Uterus (tissue), 3 donors: ENCODE measurements at regions not wholly inside any gene's neighbourhood (a gene's known extent, or its start where the extent isn't known, plus 50 kb on each side); places are given as distances from the start of the nearest gene placed in this dataset.

ENCODE experiments used
- DNase-seq, 2 donors: peaks; one replicate each; pipeline ENCODE4 v3.0.0-alpha.2; 2019 to 2020
- H3K27ac ChIP-seq, 2 donors: fragments of 200-600 bp; sonication (generic); 1 replicate in 1 of 2; 2 replicates in 1 of 2; pipeline ENCODE4 v1.5.1; 2016 to 2018
- H3K27me3 ChIP-seq, 2 donors: fragments of 200-600 bp; sonication (generic); one replicate each; pipeline ENCODE4 v1.5.1; 2018 to 2019; ENCODE audit warnings: control low read depth in 1 of 2
- H3K36me3 ChIP-seq, 2 donors: fragments of 200-600 bp; sonication (generic); one replicate each; pipeline ENCODE4 v1.5.1; 2019; ENCODE audit warnings: control low read depth in 1 of 2
- H3K4me1 ChIP-seq, 2 donors: fragments of 200-600 bp; sonication (generic); one replicate each; pipeline ENCODE4 v1.5.1; 2018 to 2019; ENCODE audit warnings: control low read depth in 1 of 2
- H3K4me3 ChIP-seq, 2 donors: fragments of 200-600 bp; sonication (generic); 1 replicate in 1 of 2; 2 replicates in 1 of 2; pipeline ENCODE4 v1.5.1; 2018 to 2019; ENCODE audit warnings: mild to moderate bottlenecking in 1 of 2
- H3K9me3 ChIP-seq, 2 donors: fragments of 200-600 bp; sonication (generic); one replicate each; pipeline ENCODE4 v1.5.1; 2019; ENCODE audit warnings: control low read depth in 1 of 2
- CTCF ChIP-seq, 4 experiments: fragments of 200-600 bp in 2 of 4; fragments of 450-650 bp in 2 of 4; sonication (generic) in 2 of 4; IDR thresholded peaks; one replicate each; pipeline ENCODE4 v1.5.1; 2016 to 2019; ENCODE audit warnings: antibody characterized with exemption in 4 of 4, mild to moderate bottlenecking in 2 of 4, moderate library complexity in 1 of 4
- POLR2A ChIP-seq, 2 donors: fragments of 450-650 bp; IDR thresholded peaks; one replicate each; pipeline ENCODE4 v1.6.1; 2016; ENCODE audit warnings: antibody characterized with exemption in 2 of 2, mild to moderate bottlenecking in 1 of 2, moderate library complexity in 1 of 2
- intact Hi-C: fragments of 100-400 bp; cut with DNase I; formaldehyde crosslinking; loops from one replicate; pipeline ENCODE4 v1.15.1; 2023; ENCODE audit warnings: low total_unique reads
- donor health status: DM: yes; HTN: yes; CAD: no.

- Histone ChIP-seq H3K4me1 (no peaks in the 10 kb centered on the region), H3K36me3 (no peaks in the 10 kb centered on the region), H3K27ac (no peak overlapping the region), H3K9me3 (no peaks in the 10 kb centered on the region), H3K4me3 (no peak overlapping the region), H3K27me3 (no peaks in the 10 kb centered on the region)
- intact Hi-C loops: no loop called here
- no peak for DNase-seq
- no peak for TF ChIP-seq CTCF (IDR thresholded peaks at IDR 0.05)
- TF ChIP-seq POLR2A (IDR thresholded peaks at IDR 0.05): no peak
These were observed 306.6 kb downstream of the MRPL39 start for GRCh38 chr21:25300632-25301031.

- H3K9me3 ChIP-seq: no peaks in the 10 kb centered on the region
- intact Hi-C loops: no loop called here
- DNase-seq: no peak
- H3K4me3 ChIP-seq: no peak overlapping the region
- H3K36me3 ChIP-seq: no peaks in the 10 kb centered on the region
- H3K27me3 ChIP-seq: no peaks in the 10 kb centered on the region
- no peak for TF ChIP-seq POLR2A (IDR thresholded peaks at IDR 0.05)
- no peak for TF ChIP-seq CTCF (IDR thresholded peaks at IDR 0.05)
- H3K4me1 ChIP-seq: no peaks in the 10 kb centered on the region
- H3K27ac ChIP-seq: no peak overlapping the region
These were observed 308.5 kb downstream of the MRPL39 start for GRCh38 chr21:25298512-25299491.

- no peak for TF ChIP-seq CTCF (IDR thresholded peaks at IDR 0.05)
- no peak for TF ChIP-seq POLR2A (IDR thresholded peaks at IDR 0.05)
- Histone ChIP-seq H3K4me3 (no peak overlapping the region), H3K4me1 (no peaks in the 10 kb centered on the region), H3K36me3 (no peaks in the 10 kb centered on the region), H3K9me3 (no peaks in the 10 kb centered on the region), H3K27ac (no peak overlapping the region), H3K27me3 (no peaks in the 10 kb centered on the region)
- no peak for DNase-seq
- intact Hi-C loops: no loop called here
These were observed 310.2 kb downstream of the MRPL39 start for GRCh38 chr21:25297117-25297516.

GRCh38 chr21:25296252-25296651, 311.0 kb downstream of the MRPL39 start:
- H3K36me3 ChIP-seq: no peaks in the 10 kb centered on the region
- H3K4me3 ChIP-seq: no peak overlapping the region
- H3K9me3 ChIP-seq: no peaks in the 10 kb centered on the region
- H3K27ac ChIP-seq: no peak overlapping the region
- no peak for TF ChIP-seq POLR2A (IDR thresholded peaks at IDR 0.05)
- no peak for TF ChIP-seq CTCF (IDR thresholded peaks at IDR 0.05)
- H3K27me3 ChIP-seq: no peaks in the 10 kb centered on the region
- no peak for DNase-seq
- H3K4me1 ChIP-seq: no peaks in the 10 kb centered on the region
- intact Hi-C loops: no loop called here

GRCh38 chr21:25292396-25292795, 314.9 kb downstream of the MRPL39 start:
- intact Hi-C loops: no loop called here

More at GRCh38 chr21:25292396-25292795, 314.9 kb downstream of the MRPL39 start:
- no peaks in the 10 kb centered on the region for H3K27me3 ChIP-seq
- H3K4me3 ChIP-seq: no peak overlapping the region
- TF ChIP-seq CTCF (IDR thresholded peaks at IDR 0.05) (no peak), POLR2A (IDR thresholded peaks at IDR 0.05) (no peak)
- H3K36me3 ChIP-seq: no peaks in the 10 kb centered on the region
- DNase-seq: no peak
- no peak overlapping the region for H3K27ac ChIP-seq
- no peaks in the 10 kb centered on the region for H3K9me3 ChIP-seq
- no peaks in the 10 kb centered on the region for H3K4me1 ChIP-seq
